Fibroblast of lung (primary cell): ENCODE measurements at regions not wholly inside any gene's neighbourhood (a gene's known extent, or its start where the extent isn't known, plus 50 kb on each side); places are given as distances from the start of the nearest gene placed in this dataset.

Experiments used
- EZH2 ChIP-seq: IDR thresholded peaks from 2 replicates; pipeline ENCODE4 v1.5.1; 2012; ENCODE audit warnings: low read length, control low read depth, mild to moderate bottlenecking; ENCODE audit errors: missing control alignments
- TF ChIP-seq, protein P1 (sequence below), 2 donors: IDR thresholded peaks in 1 of 2; conservative IDR thresholded peaks in 1 of 2; 1 replicate in 1 of 2; 2 replicates in 1 of 2; pipeline ENCODE4 v1.5.1; 2011 to 2012; ENCODE audit warnings: low read length in 2 of 2, control low read depth in 1 of 2, inconsistent platforms in 1 of 2, low read depth in 1 of 2, mild to moderate bottlenecking in 1 of 2

DNA sequence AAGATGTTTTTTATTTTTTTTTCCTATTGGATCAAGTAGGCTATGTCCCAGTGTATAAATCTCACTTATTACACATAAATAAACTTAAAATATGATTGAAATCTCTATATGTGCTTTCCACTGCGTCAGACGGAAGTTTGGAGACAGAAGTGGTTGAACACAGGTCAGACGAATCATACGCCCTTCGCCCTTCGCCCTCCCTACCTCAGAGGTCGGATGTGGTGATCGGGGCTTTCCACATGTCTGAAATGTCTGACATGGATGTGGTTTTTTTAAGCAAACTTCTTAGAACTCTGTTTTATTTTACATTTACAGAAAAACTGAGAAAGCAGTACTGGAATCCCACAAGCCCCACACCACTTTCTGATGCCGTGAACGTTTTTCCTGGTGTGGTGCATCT, 344.4 kb downstream of the THBS2 start:
- TF ChIP-seq EZH2, result no peak
- TF ChIP-seq, protein P1, sequence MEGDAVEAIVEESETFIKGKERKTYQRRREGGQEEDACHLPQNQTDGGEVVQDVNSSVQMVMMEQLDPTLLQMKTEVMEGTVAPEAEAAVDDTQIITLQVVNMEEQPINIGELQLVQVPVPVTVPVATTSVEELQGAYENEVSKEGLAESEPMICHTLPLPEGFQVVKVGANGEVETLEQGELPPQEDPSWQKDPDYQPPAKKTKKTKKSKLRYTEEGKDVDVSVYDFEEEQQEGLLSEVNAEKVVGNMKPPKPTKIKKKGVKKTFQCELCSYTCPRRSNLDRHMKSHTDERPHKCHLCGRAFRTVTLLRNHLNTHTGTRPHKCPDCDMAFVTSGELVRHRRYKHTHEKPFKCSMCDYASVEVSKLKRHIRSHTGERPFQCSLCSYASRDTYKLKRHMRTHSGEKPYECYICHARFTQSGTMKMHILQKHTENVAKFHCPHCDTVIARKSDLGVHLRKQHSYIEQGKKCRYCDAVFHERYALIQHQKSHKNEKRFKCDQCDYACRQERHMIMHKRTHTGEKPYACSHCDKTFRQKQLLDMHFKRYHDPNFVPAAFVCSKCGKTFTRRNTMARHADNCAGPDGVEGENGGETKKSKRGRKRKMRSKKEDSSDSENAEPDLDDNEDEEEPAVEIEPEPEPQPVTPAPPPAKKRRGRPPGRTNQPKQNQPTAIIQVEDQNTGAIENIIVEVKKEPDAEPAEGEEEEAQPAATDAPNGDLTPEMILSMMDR (conservative IDR thresholded peaks at IDR 0.05 in 1 of 2, IDR thresholded peaks at IDR 0.05 in 1 of 2; ENCODE audit: low read depth in 1 of 2, low read length in 2 of 2), result no peak
